Stimulated activated naive CD8-positive, alpha-beta T cell treated with anti-CD3 and anti-CD28 coated beads, Interleukin-15, Interleukin-2, amounts not matched to agents 100 U/mL and 50 U/mL, for 24 hours (primary cell): ENCODE measurements at regions not wholly inside any gene's neighbourhood (a gene's known extent, or its start where the extent isn't known, plus 50 kb on each side); places are given as distances from the start of the nearest gene placed in this dataset.

Experiments used
- ATAC-seq: fragments of 150-1000 bp; cut with Tn5 transposase; one replicate; pipeline ENCODE4 v1.10.0; 2021
- DNase-seq: peaks from one replicate; pipeline ENCODE4 v3.0.0; 2021

DNA sequence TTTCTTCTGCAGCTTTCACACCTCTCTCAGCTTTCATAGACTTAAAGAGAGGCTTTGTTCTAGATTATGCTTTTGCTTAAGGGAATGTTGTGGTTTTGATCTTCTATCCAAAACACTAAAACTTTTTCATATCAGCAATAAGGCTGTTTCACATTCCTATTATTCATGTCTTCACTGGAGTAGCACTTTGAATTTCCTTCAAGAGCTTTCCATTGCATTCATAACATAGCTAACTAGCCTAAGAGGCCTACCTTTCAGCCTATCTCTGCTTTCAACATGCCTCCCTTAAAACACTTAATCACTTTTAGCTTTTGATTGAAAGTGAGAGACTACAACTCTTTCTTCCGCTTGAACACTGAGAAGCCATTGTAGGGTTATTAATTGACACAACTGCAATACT, 1117.0 kb upstream of the PHF14 start:
- ATAC-seq (no peak), DNase-seq (no peak)

DNA sequence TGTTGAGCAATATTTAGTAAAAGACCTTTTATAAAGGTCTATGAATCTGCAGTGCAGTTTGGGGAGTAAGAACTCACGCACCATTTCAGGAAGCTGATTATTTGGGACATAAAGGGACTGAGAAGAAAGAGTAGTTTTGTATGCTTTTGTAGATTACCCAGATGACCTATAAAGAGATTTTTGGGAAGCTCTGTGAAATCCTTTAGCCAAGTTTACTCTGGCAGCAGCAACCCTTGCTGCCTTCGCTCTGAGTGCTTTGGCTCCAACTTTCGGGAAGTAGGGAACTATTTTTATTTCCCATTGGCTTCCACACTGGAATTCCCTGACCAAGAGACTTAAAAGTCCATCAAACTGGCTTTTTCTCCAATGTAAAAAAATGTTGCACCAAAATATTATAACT, 1110.1 kb upstream of the PHF14 start:
- DNase-seq, result no peak
- ATAC-seq, result no peak

DNA sequence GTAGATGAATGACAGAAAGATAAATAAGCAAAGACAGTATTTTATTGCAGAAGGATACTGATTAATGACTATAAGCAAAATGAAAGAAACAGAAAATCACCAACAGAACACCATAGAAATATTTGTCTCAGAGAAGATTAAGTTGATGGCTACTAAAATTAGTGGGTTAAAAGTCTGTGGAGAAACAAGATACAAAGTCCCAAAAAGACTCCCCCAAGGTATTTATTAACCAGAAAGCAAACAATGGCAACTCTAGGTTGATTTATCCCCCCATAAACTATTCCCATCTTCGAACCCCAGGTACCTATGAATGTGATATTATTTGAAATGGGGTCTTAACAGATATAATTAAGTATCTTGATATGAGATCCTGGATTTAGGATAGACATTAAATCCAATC, 1104.5 kb upstream of the PHF14 start:
- no peak for DNase-seq

DNA sequence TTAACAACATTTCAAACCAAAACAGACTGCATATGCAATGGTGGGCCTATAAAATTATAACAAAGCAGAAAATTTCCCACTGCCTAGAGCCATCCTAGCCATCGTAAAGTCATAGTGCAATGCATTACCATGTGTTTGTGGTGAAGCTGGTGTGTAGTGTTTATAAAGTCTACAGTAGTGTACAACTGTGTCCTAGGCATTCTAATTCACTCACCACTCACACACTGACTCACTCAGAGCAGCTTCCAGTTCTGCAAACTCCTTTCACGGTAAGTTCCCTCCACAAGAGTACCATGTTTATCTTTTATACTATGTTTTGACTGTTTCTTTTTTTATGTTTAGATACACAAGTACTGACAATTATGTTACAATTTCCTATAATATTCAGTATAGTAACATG, 1104.1 kb upstream of the PHF14 start:
- ATAC-seq (no peak), DNase-seq (no peak)

More for the DNA sequence above, 1104.5 kb upstream of the PHF14 start:
- ATAC-seq, result no peak

- ATAC-seq, result no peak
- DNase-seq, result no peak
Observed at GRCh38 chr7:9870674-9871073, 1103.0 kb upstream of the PHF14 start.

DNA sequence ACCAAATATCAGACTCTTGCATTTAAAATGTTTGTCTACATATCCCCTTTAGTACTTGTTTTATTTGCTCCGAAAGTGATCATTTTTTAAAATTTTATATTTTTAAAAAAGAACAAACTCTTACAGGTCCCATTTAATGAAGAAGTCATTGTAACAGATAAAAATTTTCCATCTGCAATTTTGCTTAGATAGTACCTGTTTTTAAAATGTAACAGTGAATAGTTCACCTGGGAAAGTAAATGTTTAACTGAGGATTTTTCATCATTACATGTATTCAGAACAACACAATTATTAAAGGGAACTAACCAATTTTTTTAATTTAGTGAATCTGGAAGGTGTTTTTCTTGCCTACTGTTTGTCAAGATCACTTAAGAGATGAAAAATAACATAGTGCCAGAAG, 1099.5 kb upstream of the PHF14 start:
- no peak for ATAC-seq
- DNase-seq, result no peak

DNA sequence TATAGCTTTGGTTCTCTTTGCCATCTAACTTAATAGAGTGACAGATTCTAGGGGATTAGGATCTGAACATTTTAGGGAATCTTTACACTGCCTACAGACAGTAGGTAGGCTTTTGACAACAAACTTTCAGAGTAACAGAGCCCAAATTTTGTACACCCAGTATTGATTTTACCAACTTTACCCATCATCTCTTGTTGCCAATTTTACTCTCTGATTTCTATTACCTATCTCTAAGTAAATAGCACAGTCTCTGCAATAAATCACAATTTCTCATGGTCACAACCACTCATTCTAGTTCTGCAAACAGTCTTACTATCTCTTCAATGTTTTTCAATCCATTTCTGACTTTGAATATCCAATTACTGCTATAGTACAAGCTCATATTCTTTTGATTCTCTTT, 1097.6 kb upstream of the PHF14 start:
- no peak for DNase-seq
- ATAC-seq, result no peak

DNA sequence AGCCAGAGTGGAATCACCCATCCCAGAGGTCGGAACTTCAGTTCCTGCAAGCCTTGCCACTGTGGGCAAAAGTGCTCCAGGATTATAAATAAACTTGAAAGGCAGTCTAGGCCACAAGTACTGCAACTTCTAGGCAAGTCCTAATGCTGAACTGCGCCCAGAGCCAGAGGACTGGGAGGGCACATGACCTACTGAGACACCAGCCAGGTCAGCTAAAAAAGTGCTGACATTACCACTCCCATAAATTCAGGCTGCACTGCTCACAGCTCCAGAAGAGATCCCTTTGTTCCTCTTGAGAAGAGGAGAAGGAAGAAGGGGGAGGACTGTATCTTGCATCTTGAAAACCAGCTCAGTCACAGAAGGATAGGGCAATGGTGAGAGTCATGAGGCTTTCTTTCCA, 1084.1 kb upstream of the PHF14 start:
- DNase-seq, result no peak
- no peak for ATAC-seq

DNA sequence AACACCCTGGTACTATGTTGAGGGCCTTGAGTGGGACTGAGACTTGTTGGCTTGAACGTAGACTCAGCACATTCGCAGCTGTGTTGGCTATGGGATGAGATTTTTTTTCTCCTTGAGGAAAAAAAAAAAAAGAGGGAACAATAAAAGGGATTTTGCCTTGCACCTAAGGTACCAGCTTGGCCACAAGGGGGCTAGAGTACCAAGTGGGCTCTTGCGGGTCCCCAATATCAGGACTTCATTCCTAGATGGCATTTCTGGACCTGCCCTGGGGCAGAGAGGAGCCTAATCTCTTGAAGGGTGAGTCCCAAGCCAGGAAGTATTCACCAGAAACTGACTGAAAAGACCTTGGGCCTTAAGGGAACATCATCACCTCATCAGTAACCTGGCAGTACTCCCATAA, 1083.6 kb upstream of the PHF14 start:
- no peak for ATAC-seq
- no peak for DNase-seq

GRCh38 chr7:9891056-9891455, 1082.6 kb upstream of the PHF14 start:
- ATAC-seq (no peak), DNase-seq (no peak)

- DNase-seq (no peak), ATAC-seq (no peak)
Observed at GRCh38 chr7:9900339-9900738, 1073.3 kb upstream of the PHF14 start.

DNA sequence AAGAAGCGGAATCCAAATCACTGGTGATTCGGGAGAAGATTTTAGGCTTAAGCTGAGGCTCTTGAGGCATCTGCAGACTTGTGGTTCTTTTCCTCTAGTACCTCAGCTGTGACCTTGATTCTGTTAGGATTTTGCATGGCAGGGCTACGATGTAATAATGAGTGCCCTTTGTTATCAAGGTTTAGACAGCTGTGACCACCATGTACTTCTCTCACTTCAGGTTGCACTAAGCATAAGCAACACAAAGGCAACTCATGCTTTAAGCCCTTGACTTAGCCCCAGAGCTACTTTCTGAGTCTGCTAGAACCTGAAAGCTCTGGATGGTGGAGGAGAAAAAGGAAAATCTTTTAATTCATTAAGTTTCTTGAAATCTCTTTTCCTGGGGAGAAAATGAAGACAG, 1052.3 kb upstream of the PHF14 start:
- DNase-seq, result no peak
- no peak for ATAC-seq

GRCh38 chr7:9937944-9938631, 1035.6 kb upstream of the PHF14 start:
- ATAC-seq (no peak), DNase-seq (no peak)

GRCh38 chr7:9939176-9939575, 1034.5 kb upstream of the PHF14 start:
- DNase-seq, result no peak
- ATAC-seq, result no peak

- ATAC-seq (no peak), DNase-seq (no peak)
Observed at GRCh38 chr7:9945131-9945530, 1028.5 kb upstream of the PHF14 start.

DNA sequence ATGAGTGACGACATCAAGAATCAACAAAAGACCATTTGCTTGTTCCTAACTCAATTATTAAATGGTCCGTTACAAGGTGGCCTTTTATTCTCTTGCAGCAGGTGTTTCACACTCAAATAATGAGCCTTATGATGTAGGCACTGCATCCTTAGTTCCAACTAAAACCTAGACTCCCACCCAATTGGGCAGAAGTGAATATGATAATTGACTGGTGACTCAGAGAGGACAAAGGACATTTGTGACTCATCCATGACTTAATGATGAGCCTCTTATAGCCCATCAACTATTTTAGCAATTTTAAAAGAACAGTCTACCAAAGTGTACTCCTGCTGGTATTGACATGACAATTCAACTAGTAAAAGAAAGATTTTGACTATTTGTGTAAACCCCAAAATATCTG, 1027.8 kb upstream of the PHF14 start:
- no peak for ATAC-seq
- no peak for DNase-seq

DNA sequence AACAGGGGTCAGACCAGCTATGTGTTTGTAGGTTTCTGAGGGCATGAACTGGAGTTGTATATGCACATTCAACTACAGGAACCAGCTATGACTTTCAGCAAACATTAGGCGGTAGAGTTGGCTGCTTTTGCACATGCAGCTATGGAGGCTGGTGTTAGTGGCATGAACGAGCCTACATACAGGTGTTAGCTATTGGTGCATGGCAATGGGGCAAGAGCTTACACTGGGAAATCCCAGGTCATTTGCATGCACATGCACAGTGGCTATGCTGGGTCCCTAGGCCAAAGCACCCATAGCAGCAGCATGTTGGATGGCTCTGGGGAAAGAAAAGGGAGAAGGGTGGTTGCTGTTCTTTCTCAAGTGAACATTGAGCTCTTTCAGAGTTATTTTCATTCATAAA, 1018.5 kb upstream of the PHF14 start:
- ATAC-seq (no peak), DNase-seq (no peak)

DNA sequence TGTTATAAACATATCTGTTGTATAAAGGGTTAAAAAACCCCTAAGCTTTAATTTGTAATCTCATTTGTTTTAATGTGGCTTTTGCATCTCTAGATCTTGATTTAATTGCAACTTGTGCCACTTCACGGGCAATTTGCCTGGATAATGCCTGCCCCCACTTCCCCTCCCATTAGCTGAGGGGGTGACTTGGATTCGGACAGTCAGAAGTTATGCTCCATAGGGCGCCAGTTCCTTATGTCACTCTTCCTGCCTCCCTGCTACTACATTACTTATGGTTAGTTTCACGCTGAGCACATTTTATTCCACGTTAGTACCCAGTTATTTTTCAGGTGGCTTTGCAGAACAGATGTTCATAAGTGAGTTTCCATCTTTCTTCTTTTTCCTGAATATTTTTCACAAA, 1015.2 kb upstream of the PHF14 start:
- no peak for ATAC-seq
- no peak for DNase-seq

GRCh38 chr7:9960460-9960859, 1013.2 kb upstream of the PHF14 start:
- DNase-seq, result no peak
- no peak for ATAC-seq

DNA sequence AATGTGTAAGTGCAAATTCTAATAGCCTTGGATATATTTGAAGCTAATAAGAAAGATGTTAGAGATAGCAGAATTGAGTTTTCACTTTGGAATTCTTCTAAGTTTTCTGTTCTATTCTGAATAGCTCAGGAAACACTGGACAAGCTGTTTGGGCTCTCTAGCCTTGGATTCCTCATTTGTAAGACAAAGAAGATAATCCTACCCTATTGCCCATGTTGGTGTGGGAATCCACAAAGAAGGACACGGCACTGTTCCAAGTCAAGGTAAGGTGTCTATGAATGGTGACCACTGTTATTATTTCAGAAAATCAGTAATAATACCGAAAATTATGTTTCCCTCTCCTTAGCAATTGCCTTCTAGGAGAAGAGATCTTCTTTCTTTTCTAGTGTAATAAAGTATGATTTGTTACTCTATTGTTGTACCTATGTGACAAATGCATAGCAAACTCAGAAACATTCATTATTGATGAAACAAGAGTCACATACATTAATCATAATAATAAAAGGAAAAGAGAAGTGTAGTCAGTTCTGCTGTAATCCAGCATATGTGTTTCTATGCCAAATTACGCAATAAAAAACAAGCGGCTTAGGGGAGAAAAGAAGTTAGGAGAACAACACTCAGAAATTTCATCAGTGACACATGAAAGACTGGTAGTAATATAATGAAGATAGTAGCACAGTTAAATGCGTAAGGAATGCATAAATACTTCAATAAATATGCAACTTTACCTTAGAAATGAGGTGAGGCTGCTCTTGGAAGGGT, 1012.3 kb upstream of the PHF14 start:
- DNase-seq, result no peak
- no peak for ATAC-seq

DNA sequence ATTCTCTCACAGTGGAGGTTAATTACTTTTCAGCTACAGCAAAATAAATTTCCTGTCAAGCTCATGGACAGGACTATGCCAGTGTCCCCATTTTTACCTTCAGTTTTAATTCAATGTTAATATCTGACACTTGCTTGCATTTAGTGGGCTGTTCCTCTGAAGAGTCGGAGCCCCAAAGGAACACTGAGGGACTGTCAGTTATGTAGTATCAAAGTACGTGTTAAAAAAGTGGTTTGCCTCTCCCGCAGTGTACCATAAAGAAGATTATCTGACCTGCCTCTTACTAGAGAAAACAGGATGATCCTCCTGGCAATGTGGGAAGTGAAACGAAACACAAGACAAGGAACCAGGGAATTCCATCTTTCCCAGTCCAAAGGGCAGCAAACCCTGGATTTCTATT, 1010.9 kb upstream of the PHF14 start:
- ATAC-seq (no peak), DNase-seq (no peak)

DNA sequence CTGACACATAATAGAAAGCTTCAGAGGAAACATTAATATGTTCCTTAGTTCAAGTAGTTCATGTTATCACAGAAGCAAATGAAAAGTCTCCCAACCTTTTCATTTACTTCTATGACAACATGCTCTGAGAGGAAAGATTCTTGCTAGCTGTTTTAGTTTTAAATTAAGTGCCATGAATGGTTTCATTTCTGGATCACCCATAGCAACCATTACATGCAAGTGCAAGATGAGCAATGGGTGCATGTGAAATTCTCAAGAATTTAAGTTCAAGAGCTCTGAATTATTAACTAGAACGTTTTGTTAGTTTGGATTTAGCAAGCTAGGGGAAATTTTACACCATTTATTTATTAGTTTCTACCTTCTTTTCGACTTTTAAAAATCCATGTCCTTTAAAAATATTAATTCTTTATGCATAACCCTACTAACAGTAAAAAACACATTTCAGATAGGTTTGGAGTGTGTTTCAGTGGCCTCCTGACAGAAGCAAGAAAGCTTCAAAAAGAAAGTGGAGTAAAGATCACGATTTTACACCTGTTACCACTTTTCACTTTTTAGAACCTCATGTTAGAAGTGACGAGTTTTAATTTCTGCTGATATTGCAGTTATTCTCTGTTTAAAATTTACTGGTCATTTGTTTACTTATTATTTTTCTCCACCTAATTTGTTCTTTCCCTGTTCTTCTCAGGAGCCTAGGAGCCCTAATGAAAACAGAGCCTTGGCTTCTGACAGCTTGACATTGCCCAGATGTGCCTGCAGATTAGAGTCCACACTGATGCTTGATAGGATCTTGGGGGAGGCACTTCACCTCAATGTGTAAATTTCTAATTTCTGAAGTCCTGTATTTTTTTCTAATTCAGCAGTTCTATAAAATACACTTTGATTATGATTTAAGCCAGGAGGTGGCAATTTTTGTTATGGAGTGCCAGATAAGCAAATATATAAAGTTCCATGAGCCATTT, 995.3 kb upstream of the PHF14 start:
- ATAC-seq, result no peak
- no peak for DNase-seq

GRCh38 chr7:9981742-9982349, 991.8 kb upstream of the PHF14 start:
- ATAC-seq (no peak), DNase-seq (no peak)
